Naive B cell (primary cell): ENCODE measurements at regions not wholly inside any gene's neighbourhood (a gene's known extent, or its start where the extent isn't known, plus 50 kb on each side); places are given as distances from the start of the nearest gene placed in this dataset.

Experiments used
- ATAC-seq, 2 donors: fragments of 150-1000 bp; cut with Tn5 transposase; 2 replicates each; pipeline ENCODE4 v1.10.0; 2021; ENCODE audit warnings: low read depth in 2 of 2, mild to moderate bottlenecking in 2 of 2, moderate library complexity in 2 of 2
- DNase-seq: peaks from one replicate; pipeline ENCODE4 v3.0.0; 2022
- H3K27ac Mint-ChIP-seq, 6 donors: one replicate each; pipeline ENCODE4 v1.8.0; 2020 to 2022; ENCODE audit warnings: mild to moderate bottlenecking in 6 of 6, mixed read lengths in 6 of 6, moderate library complexity in 5 of 6, inconsistent platforms in 2 of 6
- H3K27me3 Mint-ChIP-seq, 3 donors: one replicate each; pipeline ENCODE4 v1.8.0; 2021 to 2022; ENCODE audit warnings: mixed read lengths in 3 of 3, mild to moderate bottlenecking in 1 of 3
- H3K36me3 Mint-ChIP-seq, 2 donors: one replicate each; pipeline ENCODE4 v1.8.0; 2020 to 2022; ENCODE audit warnings: mixed read lengths in 2 of 2, inconsistent platforms in 1 of 2, mild to moderate bottlenecking in 1 of 2
- H3K4me1 Mint-ChIP-seq, 3 donors: one replicate each; pipeline ENCODE4 v1.8.0; 2020 to 2022; ENCODE audit warnings: mixed read lengths in 3 of 3, inconsistent platforms in 1 of 3, mild to moderate bottlenecking in 1 of 3, moderate library complexity in 1 of 3
- H3K4me3 Mint-ChIP-seq, 8 donors: one replicate each; pipeline ENCODE4 v1.8.0; 2020 to 2022; ENCODE audit warnings: mild to moderate bottlenecking in 8 of 8, mixed read lengths in 8 of 8, moderate library complexity in 8 of 8, inconsistent platforms in 2 of 8
- H3K9me3 Mint-ChIP-seq, 7 donors: one replicate each; pipeline ENCODE4 v1.8.0; 2020 to 2022; ENCODE audit warnings: mixed read lengths in 7 of 7, mild to moderate bottlenecking in 5 of 7, inconsistent platforms in 2 of 7, moderate library complexity in 1 of 7

GRCh38 chr4:19348746-19349145 lies 903.0 kb upstream of the SLIT2 start:
- DNase-seq (no peak), ATAC-seq (no peak)
- Mint-ChIP-seq H3K4me1 (no peaks in the 10 kb centered on the region), H3K9me3 (peaks cover 0 to 5% (median 0%) of the 10 kb centered on the region in 7 donors), H3K27ac (no peak overlapping the region), H3K4me3 (no peak overlapping the region), H3K27me3 (no peaks in the 10 kb centered on the region), H3K36me3 (no peaks in the 10 kb centered on the region)

DNA sequence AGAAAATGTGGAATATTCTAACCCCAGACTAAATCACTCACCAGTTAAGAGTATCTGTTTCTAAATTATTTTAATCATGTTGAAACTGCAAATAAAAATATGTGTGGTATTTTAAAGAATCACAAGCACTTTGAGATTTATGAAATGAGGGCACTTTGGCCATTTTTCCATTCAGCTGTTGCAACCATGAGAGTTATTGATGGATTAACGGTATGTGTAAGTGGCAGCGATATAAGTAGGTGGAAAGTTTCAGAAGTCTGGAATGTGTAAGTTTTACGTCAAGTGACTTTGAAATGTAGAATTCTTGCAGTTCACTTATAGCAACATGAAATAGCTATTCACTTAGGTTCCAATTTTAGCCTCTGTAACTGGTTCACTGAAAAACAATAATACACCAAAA lies 905.1 kb upstream of the SLIT2 start:
- Mint-ChIP-seq H3K4me1 (no peaks in the 10 kb centered on the region), H3K9me3 (peaks cover 0 to 8% (median 0%) of the 10 kb centered on the region in 7 donors), H3K27me3 (no peaks in the 10 kb centered on the region), H3K27ac (no peak overlapping the region), H3K4me3 (no peak overlapping the region), H3K36me3 (no peaks in the 10 kb centered on the region)
- ATAC-seq (no peak), DNase-seq (no peak)

- Mint-ChIP-seq H3K4me1 (no peaks in the 10 kb centered on the region), H3K27me3 (no peaks in the 10 kb centered on the region), H3K27ac (no peak overlapping the region), H3K36me3 (no peaks in the 10 kb centered on the region), H3K9me3 (peaks cover 0 to 13% (median 9%) of the 10 kb centered on the region in 7 donors), H3K4me3 (no peak overlapping the region)
- ATAC-seq (no peak), DNase-seq (no peak)
Observed at GRCh38 chr4:19329631-19330030, 922.1 kb upstream of the SLIT2 start.

DNA sequence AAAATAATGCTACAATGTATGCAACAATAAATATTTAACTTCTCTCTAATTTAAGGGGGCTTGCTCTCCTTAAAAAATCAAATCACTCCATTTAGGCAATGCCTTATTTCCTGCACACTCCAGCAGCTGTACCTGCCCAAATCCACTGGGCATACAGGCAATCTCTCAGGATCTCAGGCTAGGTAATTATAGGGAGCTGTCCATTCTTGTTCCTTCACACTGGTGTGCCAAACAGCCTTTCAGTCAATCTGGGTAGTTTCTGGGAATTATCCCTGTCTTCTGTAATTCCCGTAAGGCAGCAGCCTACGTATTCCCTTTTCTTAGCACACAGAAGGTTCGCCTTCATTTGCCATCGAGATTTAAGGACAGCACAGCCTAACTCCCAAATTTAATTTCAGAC lies 922.6 kb upstream of the SLIT2 start:
- Mint-ChIP-seq H3K27ac (no peak overlapping the region), H3K4me1 (no peaks in the 10 kb centered on the region), H3K27me3 (no peaks in the 10 kb centered on the region), H3K36me3 (no peaks in the 10 kb centered on the region), H3K9me3 (peaks cover 0 to 10% (median 8%) of the 10 kb centered on the region in 7 donors), H3K4me3 (no peak overlapping the region)
- DNase-seq (no peak), ATAC-seq (no peak)

GRCh38 chr4:19327364-19327763 lies 924.3 kb upstream of the SLIT2 start:
- H3K27me3 Mint-ChIP-seq: no peaks in the 10 kb centered on the region
- no peak overlapping the region for H3K4me3 Mint-ChIP-seq
- H3K4me1 Mint-ChIP-seq: no peaks in the 10 kb centered on the region
- no peaks in the 10 kb centered on the region for H3K36me3 Mint-ChIP-seq
- no peak overlapping the region for H3K27ac Mint-ChIP-seq
- DNase-seq (no peak), ATAC-seq (no peak)
- peaks cover 0 to 7% (median 1%) of the 10 kb centered on the region in 7 donors for H3K9me3 Mint-ChIP-seq

DNA sequence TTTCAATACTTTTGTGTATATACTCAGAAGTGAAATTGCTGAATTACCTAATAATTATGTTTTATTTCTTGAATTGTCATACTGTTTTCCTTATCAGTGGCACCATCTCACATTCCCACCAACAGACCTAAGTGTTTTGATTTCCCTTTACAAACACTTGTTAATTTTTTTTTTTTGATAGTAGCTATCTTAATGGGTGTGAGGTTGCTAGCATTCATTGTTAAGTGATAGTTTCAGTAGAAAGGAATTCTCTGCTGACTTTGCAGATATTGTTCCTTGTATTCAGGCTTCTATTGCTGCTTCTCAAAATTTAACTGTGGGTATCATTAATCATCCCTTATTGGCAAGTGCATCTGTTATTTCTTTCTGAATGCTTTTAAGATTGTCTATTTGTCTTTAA lies 927.5 kb upstream of the SLIT2 start:
- no peak for DNase-seq
- no peak for ATAC-seq
- H3K36me3 Mint-ChIP-seq: no peaks in the 10 kb centered on the region
- H3K4me1 Mint-ChIP-seq: no peaks in the 10 kb centered on the region
- no peak overlapping the region for H3K27ac Mint-ChIP-seq
- H3K9me3 Mint-ChIP-seq: peaks cover 0 to 4% (median 0%) of the 10 kb centered on the region in 7 donors
- no peak overlapping the region for H3K4me3 Mint-ChIP-seq
- no peaks in the 10 kb centered on the region for H3K27me3 Mint-ChIP-seq

GRCh38 chr4:19319607-19320006 lies 932.1 kb upstream of the SLIT2 start:
- peaks cover 0 to 4% (median 0%) of the 10 kb centered on the region in 7 donors for H3K9me3 Mint-ChIP-seq
- no peaks in the 10 kb centered on the region for H3K4me1 Mint-ChIP-seq
- no peak for ATAC-seq
- H3K27me3 Mint-ChIP-seq: no peaks in the 10 kb centered on the region
- no peaks in the 10 kb centered on the region for H3K36me3 Mint-ChIP-seq
- no peak overlapping the region for H3K4me3 Mint-ChIP-seq
- no peak overlapping the region for H3K27ac Mint-ChIP-seq
- no peak for DNase-seq

DNA sequence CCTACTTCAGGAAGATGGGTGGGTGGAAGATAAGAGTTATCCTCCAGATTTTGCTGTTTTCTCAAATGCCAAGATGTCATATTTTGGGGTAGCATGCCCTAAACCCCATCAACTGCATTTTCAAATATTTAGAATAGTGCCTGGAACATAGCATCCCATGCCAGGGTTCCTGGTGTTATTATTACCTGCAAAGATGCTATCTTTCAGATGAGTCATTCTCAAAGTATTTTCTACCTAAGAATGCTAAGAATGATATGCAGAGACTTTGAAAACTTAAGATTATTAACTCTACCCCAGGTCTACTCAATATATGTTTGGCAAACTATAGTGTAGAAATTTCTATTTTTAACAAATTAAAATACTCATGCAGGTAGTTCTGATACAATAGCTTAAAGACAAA lies 934.3 kb upstream of the SLIT2 start:
- DNase-seq (no peak), ATAC-seq (no peak)
- H3K4me1 Mint-ChIP-seq: no peaks in the 10 kb centered on the region
- H3K27me3 Mint-ChIP-seq: no peaks in the 10 kb centered on the region
- no peaks in the 10 kb centered on the region for H3K36me3 Mint-ChIP-seq
- peaks cover 0 to 4% (median 0%) of the 10 kb centered on the region in 7 donors for H3K9me3 Mint-ChIP-seq
- H3K27ac Mint-ChIP-seq: no peak overlapping the region
- no peak overlapping the region for H3K4me3 Mint-ChIP-seq

GRCh38 chr4:19314116-19314515 lies 937.6 kb upstream of the SLIT2 start:
- Mint-ChIP-seq H3K36me3 (no peaks in the 10 kb centered on the region), H3K27me3 (no peaks in the 10 kb centered on the region), H3K4me3 (no peak overlapping the region), H3K9me3 (peaks cover 0 to 4% (median 0%) of the 10 kb centered on the region in 7 donors), H3K4me1 (no peaks in the 10 kb centered on the region), H3K27ac (no peak overlapping the region)
- DNase-seq (no peak), ATAC-seq (no peak)

GRCh38 chr4:19309378-19309777 lies 942.3 kb upstream of the SLIT2 start:
- Mint-ChIP-seq H3K27me3 (no peaks in the 10 kb centered on the region), H3K4me3 (no peak overlapping the region), H3K36me3 (no peaks in the 10 kb centered on the region), H3K27ac (no peak overlapping the region), H3K9me3 (peaks cover 0 to 11% (median 0%) of the 10 kb centered on the region in 7 donors), H3K4me1 (no peaks in the 10 kb centered on the region)
- ATAC-seq: no peak
- DNase-seq: no peak

GRCh38 chr4:19304028-19304427 lies 947.7 kb upstream of the SLIT2 start:
- H3K4me3 Mint-ChIP-seq: no peak overlapping the region
- ATAC-seq: no peak
- H3K4me1 Mint-ChIP-seq: no peaks in the 10 kb centered on the region
- H3K9me3 Mint-ChIP-seq: peaks cover 0 to 11% (median 0%) of the 10 kb centered on the region in 7 donors
- H3K36me3 Mint-ChIP-seq: no peaks in the 10 kb centered on the region
- no peak overlapping the region for H3K27ac Mint-ChIP-seq
- H3K27me3 Mint-ChIP-seq: no peaks in the 10 kb centered on the region
- DNase-seq: no peak

GRCh38 chr4:19301527-19301926 lies 950.2 kb upstream of the SLIT2 start:
- H3K36me3 Mint-ChIP-seq: no peaks in the 10 kb centered on the region
- ATAC-seq (no peak), DNase-seq (no peak)
- H3K27ac Mint-ChIP-seq: no peak overlapping the region
- no peak overlapping the region for H3K4me3 Mint-ChIP-seq
- H3K27me3 Mint-ChIP-seq: no peaks in the 10 kb centered on the region
- H3K4me1 Mint-ChIP-seq: no peaks in the 10 kb centered on the region
- H3K9me3 Mint-ChIP-seq: peaks cover 0 to 4% (median 3%) of the 10 kb centered on the region in 7 donors

GRCh38 chr4:19300213-19300612 lies 951.5 kb upstream of the SLIT2 start:
- H3K36me3 Mint-ChIP-seq: no peaks in the 10 kb centered on the region
- no peaks in the 10 kb centered on the region for H3K4me1 Mint-ChIP-seq
- H3K27ac Mint-ChIP-seq: no peak overlapping the region
- peaks cover 0 to 8% (median 4%) of the 10 kb centered on the region in 7 donors for H3K9me3 Mint-ChIP-seq
- H3K27me3 Mint-ChIP-seq: no peaks in the 10 kb centered on the region
- DNase-seq (no peak), ATAC-seq (no peak)
- H3K4me3 Mint-ChIP-seq: no peak overlapping the region

DNA sequence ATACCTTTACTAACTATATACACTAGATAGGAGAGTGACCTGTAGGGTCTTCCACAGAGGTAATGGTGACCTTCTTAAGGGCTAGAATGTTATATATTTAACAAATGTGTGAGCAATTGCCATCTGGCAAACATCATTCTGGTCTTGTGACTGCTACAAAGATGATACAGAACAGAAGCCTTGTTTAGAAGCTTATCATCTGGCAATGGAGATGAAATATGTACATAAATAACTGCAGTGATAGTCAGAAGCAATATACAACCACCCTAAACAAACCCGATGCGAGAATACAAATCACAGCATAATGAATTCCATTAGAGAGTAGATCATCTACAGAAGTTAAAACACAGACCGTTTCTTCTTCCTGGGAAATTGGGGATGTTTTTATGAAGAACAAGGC lies 952.7 kb upstream of the SLIT2 start:
- no peaks in the 10 kb centered on the region for H3K36me3 Mint-ChIP-seq
- ATAC-seq (no peak), DNase-seq (no peak)
- H3K27me3 Mint-ChIP-seq: no peaks in the 10 kb centered on the region
- no peak overlapping the region for H3K4me3 Mint-ChIP-seq
- H3K27ac Mint-ChIP-seq: no peak overlapping the region
- peaks cover 4 to 18% (median 8%) of the 10 kb centered on the region in 7 donors for H3K9me3 Mint-ChIP-seq
- H3K4me1 Mint-ChIP-seq: no peaks in the 10 kb centered on the region

- Mint-ChIP-seq H3K9me3 (peaks cover 23 to 45% (median 30%) of the 10 kb centered on the region in 7 donors), H3K4me3 (no peak overlapping the region), H3K27me3 (no peaks in the 10 kb centered on the region), H3K4me1 (no peaks in the 10 kb centered on the region), H3K27ac (no peak overlapping the region), H3K36me3 (peaks cover 0 to 12% of the 10 kb centered on the region in 2 donors)
- ATAC-seq (no peak), DNase-seq (no peak)
Observed at GRCh38 chr4:19293781-19294180, 957.9 kb upstream of the SLIT2 start.
